ENCODE measurements at regions not wholly inside any gene's neighbourhood (a gene's known extent, or its start where the extent isn't known, plus 50 kb on each side); places are given as distances from the start of the nearest gene placed in this dataset.

DNA sequence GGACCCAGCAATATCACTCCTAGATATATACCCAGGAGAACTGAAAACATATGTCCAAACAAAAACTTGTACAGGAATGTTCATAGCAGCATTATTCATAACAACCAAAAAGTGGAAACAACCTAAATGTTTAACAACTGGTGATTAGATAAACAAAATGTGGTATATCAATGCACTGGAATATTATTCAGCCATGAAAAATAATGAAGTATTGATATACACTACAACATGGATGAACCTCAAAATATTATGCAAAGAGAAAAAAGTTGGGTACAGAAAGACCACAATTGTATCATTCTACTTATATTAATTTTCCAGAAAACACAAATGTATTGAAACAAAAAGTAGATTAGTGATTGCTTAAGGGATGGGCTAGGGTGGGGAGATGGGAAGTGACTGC lies 498.6 kb downstream of the GRIN2A start:
- TF ChIP-seq CTCF (conservative IDR thresholded peaks at IDR 0.05), result no peak
- TF ChIP-seq ZFX (IDR thresholded peaks at IDR 0.05), result no peak

Measured in C4-2B (cell line).